Activated CD8-positive, alpha-beta T cell treated with anti-CD3 and anti-CD28 coated beads, Interleukin-2, amount 10 ng/mL, durations not matched to agents 7 days and 5 days (primary cell): ENCODE measurements at regions not wholly inside any gene's neighbourhood (a gene's known extent, or its start where the extent isn't known, plus 50 kb on each side); places are given as distances from the start of the nearest gene placed in this dataset.

Experiments
- ATAC-seq: fragments of 150-1000 bp; cut with Tn5 transposase; one replicate; pipeline ENCODE4 v1.10.0; 2021; ENCODE audit warnings: moderate library complexity
- CTCF ChIA-PET: fragments of 350-600 bp; sonication (Branson Sonifier 250); formaldehyde crosslinking; loops from one replicate; lab custom pipeline; 2021; ENCODE audit warnings: antibody characterized with exemption; lab: Charles Lee
- POLR2A ChIA-PET: fragments of 350-600 bp; sonication (Branson Sonifier 250); formaldehyde crosslinking; loops from one replicate; lab custom pipeline; 2021; ENCODE audit warnings: antibody characterized with exemption; lab: Charles Lee
- DNase-seq: peaks from one replicate; pipeline ENCODE4 v3.0.0-alpha.2; 2020
- H3K27ac Mint-ChIP-seq: one replicate; pipeline ENCODE4 v1.8.0; 2021; ENCODE audit warnings: mild to moderate bottlenecking, mixed read lengths
- H3K27me3 Mint-ChIP-seq: one replicate; pipeline ENCODE4 v1.8.0; 2021; ENCODE audit warnings: low read depth, mixed read lengths
- H3K36me3 Mint-ChIP-seq: one replicate; pipeline ENCODE4 v1.8.0; 2021; ENCODE audit warnings: low read depth, mixed read lengths
- H3K4me1 Mint-ChIP-seq: one replicate; pipeline ENCODE4 v1.8.0; 2021; ENCODE audit warnings: low read depth, mixed read lengths
- H3K4me3 Mint-ChIP-seq: one replicate; pipeline ENCODE4 v1.8.0; 2021; ENCODE audit warnings: mild to moderate bottlenecking, mixed read lengths
- H3K9me3 Mint-ChIP-seq: one replicate; pipeline ENCODE4 v1.8.0; 2022; ENCODE audit warnings: mixed read lengths; ENCODE audit not compliant: insufficient read depth

GRCh38 chr3:115552007-115552406 is 71.3 kb upstream of the GAP43 start:
- ATAC-seq (no peak), DNase-seq (no peak)
- H3K27me3 Mint-ChIP-seq: peaks cover 14% of the 10 kb centered on the region
- H3K36me3 Mint-ChIP-seq: no peaks in the 10 kb centered on the region
- H3K27ac Mint-ChIP-seq: no peak overlapping the region
- CTCF ChIA-PET: no interaction called here
- POLR2A ChIA-PET: no interaction called here
- H3K4me3 Mint-ChIP-seq: no peak overlapping the region
- H3K9me3 Mint-ChIP-seq: no peaks in the 10 kb centered on the region
- no peaks in the 10 kb centered on the region for H3K4me1 Mint-ChIP-seq

GRCh38 chr3:115553796-115554486 is 69.4 kb upstream of the GAP43 start:
- H3K4me1 Mint-ChIP-seq: no peaks in the 10 kb centered on the region
- H3K4me3 Mint-ChIP-seq: no peak overlapping the region
- CTCF ChIA-PET: no interaction called here
- POLR2A ChIA-PET: no interaction called here
- no peaks in the 10 kb centered on the region for H3K9me3 Mint-ChIP-seq
- ATAC-seq (no peak), DNase-seq (no peak)
- H3K27me3 Mint-ChIP-seq: peaks cover 14% of the 10 kb centered on the region
- H3K36me3 Mint-ChIP-seq: no peaks in the 10 kb centered on the region
- no peak overlapping the region for H3K27ac Mint-ChIP-seq

DNA sequence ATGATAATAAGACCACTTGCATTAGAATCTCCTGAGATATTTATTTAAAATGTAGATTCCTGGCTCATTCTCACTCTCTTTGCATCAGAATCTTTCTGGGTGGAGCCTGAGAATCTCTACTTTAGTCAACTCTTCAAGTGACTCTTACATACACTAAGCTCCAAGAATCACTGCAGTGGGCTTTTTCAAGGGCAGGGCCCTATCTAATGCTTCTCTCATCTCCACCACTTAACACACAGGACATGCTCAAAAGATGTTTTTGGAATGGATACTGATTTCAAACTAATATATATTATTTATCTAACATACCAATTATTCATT is 68.9 kb upstream of the GAP43 start:
- Mint-ChIP-seq H3K27ac (no peak overlapping the region), H3K9me3 (no peaks in the 10 kb centered on the region), H3K36me3 (no peaks in the 10 kb centered on the region), H3K4me1 (no peaks in the 10 kb centered on the region), H3K4me3 (no peak overlapping the region), H3K27me3 (peaks cover 14% of the 10 kb centered on the region)
- no peak for DNase-seq
- ChIA-PET POLR2A (no interaction called here), CTCF (no interaction called here)
- ATAC-seq: no peak

- CTCF ChIA-PET: no interaction called here
- DNase-seq (peak; percentile 29), ATAC-seq (peak; percentile 47)
- Mint-ChIP-seq H3K27ac (peak overlapping the region; percentile 2), H3K9me3 (peaks cover 6% of the 10 kb centered on the region), H3K27me3 (peaks cover 13% of the 10 kb centered on the region), H3K4me3 (no peak overlapping the region), H3K4me1 (peaks cover 10% of the 10 kb centered on the region), H3K36me3 (no peaks in the 10 kb centered on the region)
- POLR2A ChIA-PET: no interaction called here
Measured at GRCh38 chr3:115562636-115563267, 60.6 kb upstream of the GAP43 start.

DNA sequence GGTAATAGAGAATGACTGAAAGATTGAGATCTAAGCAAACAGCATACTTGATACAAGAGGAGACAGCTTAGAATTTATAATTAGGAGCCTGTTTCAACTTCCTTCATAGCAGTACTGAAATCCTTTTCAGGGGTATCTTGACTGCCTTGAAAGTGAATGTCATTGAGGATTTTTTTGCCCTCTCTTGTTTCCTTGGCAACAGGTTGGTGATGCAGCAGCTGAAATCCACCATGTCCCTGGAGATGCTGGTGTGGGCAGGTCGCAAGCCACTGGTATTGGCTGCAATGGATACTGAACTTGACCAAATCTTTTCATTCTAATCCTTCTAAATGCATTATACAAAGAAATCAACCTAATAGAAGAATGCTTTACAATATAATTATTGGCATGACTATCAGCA is 59.3 kb upstream of the GAP43 start:
- Mint-ChIP-seq H3K27me3 (peaks cover 13% of the 10 kb centered on the region), H3K36me3 (no peaks in the 10 kb centered on the region), H3K4me1 (peaks cover 10% of the 10 kb centered on the region), H3K4me3 (no peak overlapping the region), H3K9me3 (peaks cover 6% of the 10 kb centered on the region), H3K27ac (no peak overlapping the region)
- DNase-seq: no peak
- CTCF ChIA-PET: no interaction called here
- POLR2A ChIA-PET: no interaction called here
- ATAC-seq: no peak

DNA sequence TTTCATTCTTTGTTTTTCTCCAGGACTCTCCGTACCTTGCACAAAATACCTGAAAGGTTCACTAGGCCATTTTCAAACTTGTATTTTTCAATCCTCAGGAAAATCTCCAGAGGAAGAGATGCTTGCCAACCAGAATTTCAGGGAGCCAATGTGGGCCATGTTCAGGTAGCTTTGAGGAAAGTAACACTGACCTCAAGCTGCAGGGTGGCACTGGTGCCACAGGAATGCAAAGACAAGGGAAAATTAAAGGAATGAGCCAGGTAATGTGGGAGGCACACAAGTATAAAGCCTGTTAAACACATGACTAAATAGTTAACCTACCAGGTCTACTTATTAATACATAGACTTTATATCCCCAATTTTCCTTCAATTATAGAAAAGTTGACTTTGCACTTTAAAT is 51.9 kb upstream of the GAP43 start:
- no peak for ATAC-seq
- Mint-ChIP-seq H3K27ac (no peak overlapping the region), H3K4me1 (no peaks in the 10 kb centered on the region), H3K4me3 (no peak overlapping the region), H3K9me3 (no peaks in the 10 kb centered on the region), H3K36me3 (no peaks in the 10 kb centered on the region), H3K27me3 (peaks cover 4% of the 10 kb centered on the region)
- ChIA-PET CTCF (no interaction called here), POLR2A (no interaction called here)
- no peak for DNase-seq
